A673 (cell line): ENCODE measurements at regions not wholly inside any gene's neighbourhood (a gene's known extent, or its start where the extent isn't known, plus 50 kb on each side); places are given as distances from the start of the nearest gene placed in this dataset.

Experiments
- BruUV-seq: library from RNA; stranded (reverse); fragments of 400-500 nt; replicated peaks from 2 replicates; lab custom pipeline; 2021; lab: Mats Ljungman, UMichigan
- CTCF ChIA-PET: fragments of 300-600 bp; sonication (Branson Sonifier 250); formaldehyde crosslinking; loops from one replicate; lab custom pipeline; 2022; ENCODE audit warnings: antibody characterized with exemption; lab: Charles Lee
- POLR2A ChIA-PET: fragments of 300-600 bp; sonication (Branson Sonifier 250); formaldehyde crosslinking; loops from one replicate; lab custom pipeline; 2022; ENCODE audit warnings: antibody characterized with exemption; ENCODE audit not compliant: low non-redundant PET; lab: Charles Lee
- DNase-seq: peaks from one replicate; pipeline ENCODE4 v3.0.0-alpha.2; 2015; ENCODE audit warnings: low spot score
- H3K27ac ChIP-seq: fragments of 200-600 bp; sonication (generic); 2 replicates; pipeline ENCODE4 v1.5.1; 2016; ENCODE audit warnings: mixed run types, low read depth, mild to moderate bottlenecking, mixed read lengths, antibody characterized with exemption, low read length; ENCODE audit not compliant: poor library complexity, severe bottlenecking
- H3K27me3 ChIP-seq: fragments of 200-600 bp; sonication (generic); replicated peaks from 2 replicates; pipeline ENCODE4 v1.6.1; 2017; ENCODE audit warnings: mixed run types, low read depth, mild to moderate bottlenecking, mixed read lengths, antibody characterized with exemption, low read length; ENCODE audit not compliant: insufficient read depth, poor library complexity
- H3K36me3 ChIP-seq: fragments of 200-600 bp; sonication (generic); 2 replicates; pipeline ENCODE4 v1.6.1; 2016; ENCODE audit warnings: mixed run types, mild to moderate bottlenecking, mixed read lengths, antibody characterized with exemption, low read length; ENCODE audit not compliant: insufficient read depth, poor library complexity, severe bottlenecking
- H3K4me1 ChIP-seq: fragments of 200-600 bp; sonication (generic); 2 replicates; pipeline ENCODE4 v1.6.1; 2017; ENCODE audit warnings: mixed run types, mild to moderate bottlenecking, mixed read lengths, antibody characterized with exemption, low read length; ENCODE audit not compliant: insufficient read depth, poor library complexity, severe bottlenecking
- H3K4me3 ChIP-seq: fragments of 200-600 bp; sonication (generic); 2 replicates; pipeline ENCODE4 v1.5.1; 2016; ENCODE audit warnings: low read depth, mixed run types, mild to moderate bottlenecking, mixed read lengths, low read length; ENCODE audit not compliant: poor library complexity, severe bottlenecking
- H3K9me3 ChIP-seq: fragments of 200-600 bp; sonication (generic); 2 replicates; pipeline ENCODE4 v1.6.1; 2016; ENCODE audit warnings: mixed run types, low read depth, mild to moderate bottlenecking, mixed read lengths, antibody characterized with exemption, low read length; ENCODE audit not compliant: poor library complexity, severe bottlenecking
- EZH2 ChIP-seq: fragments of 200-600 bp; sonication (generic); IDR thresholded peaks from 2 replicates; pipeline ENCODE4 v1.6.1; 2017; ENCODE audit warnings: borderline replicate concordance, low read depth, mild to moderate bottlenecking, mixed read lengths, antibody characterized with exemption, low read length; ENCODE audit not compliant: poor library complexity, severe bottlenecking
- intact Hi-C: fragments of 100-400 bp; cut with micrococcal nuclease; formaldehyde crosslinking; loops from one replicate; pipeline ENCODE4 v1.10.0; 2022; ENCODE audit not compliant: unreplicated experiment
- TF ChIP-seq, protein P1 (sequence below): fragments of 300-800, 200-600 bp; sonication (generic); conservative IDR thresholded peaks from 2 replicates; pipeline ENCODE4 v1.5.1; 2017; ENCODE audit warnings: low read depth, mild to moderate bottlenecking, antibody characterized with exemption, low read length, moderate library complexity, mixed read lengths

GRCh38 chr12:25783566-25783965 lies 174.9 kb upstream of the RASSF8 start:
- Histone ChIP-seq H3K4me3 (no peak overlapping the region), H3K4me1 (no peaks in the 10 kb centered on the region), H3K27ac (no peak overlapping the region), H3K36me3 (no peaks in the 10 kb centered on the region), H3K27me3 (no peaks in the 10 kb centered on the region), H3K9me3 (no peaks in the 10 kb centered on the region)
- BruUV-seq = no TSS peak
- POLR2A ChIA-PET = no interaction called here
- CTCF ChIA-PET = no interaction called here
- no peak for TF ChIP-seq EZH2
- TF ChIP-seq, protein P1, sequence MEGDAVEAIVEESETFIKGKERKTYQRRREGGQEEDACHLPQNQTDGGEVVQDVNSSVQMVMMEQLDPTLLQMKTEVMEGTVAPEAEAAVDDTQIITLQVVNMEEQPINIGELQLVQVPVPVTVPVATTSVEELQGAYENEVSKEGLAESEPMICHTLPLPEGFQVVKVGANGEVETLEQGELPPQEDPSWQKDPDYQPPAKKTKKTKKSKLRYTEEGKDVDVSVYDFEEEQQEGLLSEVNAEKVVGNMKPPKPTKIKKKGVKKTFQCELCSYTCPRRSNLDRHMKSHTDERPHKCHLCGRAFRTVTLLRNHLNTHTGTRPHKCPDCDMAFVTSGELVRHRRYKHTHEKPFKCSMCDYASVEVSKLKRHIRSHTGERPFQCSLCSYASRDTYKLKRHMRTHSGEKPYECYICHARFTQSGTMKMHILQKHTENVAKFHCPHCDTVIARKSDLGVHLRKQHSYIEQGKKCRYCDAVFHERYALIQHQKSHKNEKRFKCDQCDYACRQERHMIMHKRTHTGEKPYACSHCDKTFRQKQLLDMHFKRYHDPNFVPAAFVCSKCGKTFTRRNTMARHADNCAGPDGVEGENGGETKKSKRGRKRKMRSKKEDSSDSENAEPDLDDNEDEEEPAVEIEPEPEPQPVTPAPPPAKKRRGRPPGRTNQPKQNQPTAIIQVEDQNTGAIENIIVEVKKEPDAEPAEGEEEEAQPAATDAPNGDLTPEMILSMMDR = no peak
- intact Hi-C loops = no loop called here
- no peak for DNase-seq

DNA sequence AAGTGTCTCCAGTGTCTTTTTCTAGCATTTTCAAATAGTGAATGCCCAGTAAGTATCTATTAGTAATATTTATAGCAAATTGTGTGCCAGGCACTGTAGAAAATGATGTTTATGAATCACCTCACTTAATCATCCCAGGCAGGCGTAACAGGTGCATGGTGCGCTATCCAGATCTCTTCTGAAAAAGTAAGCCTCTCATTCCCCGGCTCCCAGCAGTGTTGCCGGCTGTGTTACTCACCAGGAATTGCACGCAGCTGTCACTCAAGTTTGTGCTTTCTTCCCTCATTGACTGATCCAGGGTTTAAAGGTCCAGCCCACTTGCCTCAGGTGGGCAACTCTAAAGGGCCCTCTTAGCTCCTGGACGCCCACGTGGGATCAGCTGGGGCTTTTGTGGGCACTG lies 173.8 kb upstream of the RASSF8 start:
- no peaks in the 10 kb centered on the region for H3K9me3 ChIP-seq
- intact Hi-C loops = no loop called here
- no peak overlapping the region for H3K4me3 ChIP-seq
- no peaks in the 10 kb centered on the region for H3K4me1 ChIP-seq
- no peak for DNase-seq
- no peaks in the 10 kb centered on the region for H3K36me3 ChIP-seq
- ChIA-PET CTCF (no interaction called here), POLR2A (no interaction called here)
- TF ChIP-seq, protein P1 = no peak
- no peak for TF ChIP-seq EZH2
- H3K27me3 ChIP-seq = no peaks in the 10 kb centered on the region
- BruUV-seq = no TSS peak
- H3K27ac ChIP-seq = no peak overlapping the region

- Histone ChIP-seq H3K4me1 (no peaks in the 10 kb centered on the region), H3K4me3 (no peak overlapping the region), H3K36me3 (no peaks in the 10 kb centered on the region), H3K9me3 (no peaks in the 10 kb centered on the region), H3K27me3 (no peaks in the 10 kb centered on the region), H3K27ac (no peak overlapping the region)
- no TSS peak for BruUV-seq
- no peak for DNase-seq
- CTCF ChIA-PET = no interaction called here
- POLR2A ChIA-PET = no interaction called here
- TF ChIP-seq, protein P1 = no peak
- no peak for TF ChIP-seq EZH2
- intact Hi-C loops = no loop called here
Observed at GRCh38 chr12:25785134-25785533, 173.3 kb upstream of the RASSF8 start.
